ENCODE measurements at regions not wholly inside any gene's neighbourhood (a gene's known extent, or its start where the extent isn't known, plus 50 kb on each side); places are given as distances from the start of the nearest gene placed in this dataset.

DNA sequence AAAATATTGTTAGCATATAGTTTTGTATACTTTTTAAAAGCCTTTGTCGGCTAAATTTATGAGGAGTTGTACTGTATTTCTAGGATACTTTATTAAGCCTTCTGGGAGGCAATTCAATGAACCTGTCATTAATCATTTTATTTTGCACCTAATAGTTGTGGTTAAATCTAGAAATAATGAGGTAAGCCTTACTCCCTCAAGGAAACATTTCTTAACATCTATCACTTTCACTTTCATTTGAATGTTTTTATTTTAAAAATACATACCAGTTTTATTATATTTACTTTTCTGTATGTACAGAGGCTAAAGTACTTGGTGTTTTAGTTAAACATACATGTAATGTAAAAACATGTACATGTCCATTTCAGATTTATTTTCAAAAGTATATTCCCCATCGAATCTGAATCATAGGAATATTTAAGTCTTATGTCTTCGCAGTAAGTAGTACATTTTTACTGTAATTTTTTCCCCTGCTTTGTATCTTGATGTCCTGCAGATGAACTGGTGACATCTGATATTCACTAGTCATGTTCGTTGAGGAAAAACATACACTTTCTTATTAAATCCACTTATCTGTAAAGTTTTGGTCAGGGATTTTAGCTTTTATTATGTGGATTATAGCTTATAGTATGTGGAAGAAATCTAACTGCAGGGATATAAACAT lies 82.8 kb downstream of the DISP1 start:
- TF ChIP-seq, protein P1, sequence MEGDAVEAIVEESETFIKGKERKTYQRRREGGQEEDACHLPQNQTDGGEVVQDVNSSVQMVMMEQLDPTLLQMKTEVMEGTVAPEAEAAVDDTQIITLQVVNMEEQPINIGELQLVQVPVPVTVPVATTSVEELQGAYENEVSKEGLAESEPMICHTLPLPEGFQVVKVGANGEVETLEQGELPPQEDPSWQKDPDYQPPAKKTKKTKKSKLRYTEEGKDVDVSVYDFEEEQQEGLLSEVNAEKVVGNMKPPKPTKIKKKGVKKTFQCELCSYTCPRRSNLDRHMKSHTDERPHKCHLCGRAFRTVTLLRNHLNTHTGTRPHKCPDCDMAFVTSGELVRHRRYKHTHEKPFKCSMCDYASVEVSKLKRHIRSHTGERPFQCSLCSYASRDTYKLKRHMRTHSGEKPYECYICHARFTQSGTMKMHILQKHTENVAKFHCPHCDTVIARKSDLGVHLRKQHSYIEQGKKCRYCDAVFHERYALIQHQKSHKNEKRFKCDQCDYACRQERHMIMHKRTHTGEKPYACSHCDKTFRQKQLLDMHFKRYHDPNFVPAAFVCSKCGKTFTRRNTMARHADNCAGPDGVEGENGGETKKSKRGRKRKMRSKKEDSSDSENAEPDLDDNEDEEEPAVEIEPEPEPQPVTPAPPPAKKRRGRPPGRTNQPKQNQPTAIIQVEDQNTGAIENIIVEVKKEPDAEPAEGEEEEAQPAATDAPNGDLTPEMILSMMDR (IDR thresholded peaks at IDR 0.05): no peak
- no peak for TF ChIP-seq KDM1A (IDR thresholded peaks at IDR 0.05; ENCODE audit: low read depth)
- TF ChIP-seq, protein P2, sequence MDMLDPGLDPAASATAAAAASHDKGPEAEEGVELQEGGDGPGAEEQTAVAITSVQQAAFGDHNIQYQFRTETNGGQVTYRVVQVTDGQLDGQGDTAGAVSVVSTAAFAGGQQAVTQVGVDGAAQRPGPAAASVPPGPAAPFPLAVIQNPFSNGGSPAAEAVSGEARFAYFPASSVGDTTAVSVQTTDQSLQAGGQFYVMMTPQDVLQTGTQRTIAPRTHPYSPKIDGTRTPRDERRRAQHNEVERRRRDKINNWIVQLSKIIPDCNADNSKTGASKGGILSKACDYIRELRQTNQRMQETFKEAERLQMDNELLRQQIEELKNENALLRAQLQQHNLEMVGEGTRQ (IDR thresholded peaks at IDR 0.05): no peak
